A549 (cell line): ENCODE measurements at regions not wholly inside any gene's neighbourhood (a gene's known extent, or its start where the extent isn't known, plus 50 kb on each side); places are given as distances from the start of the nearest gene placed in this dataset.

Source experiments
- CEBPB ChIP-seq, 2 experiments: fragments of >200 bp in 1 of 2; sonication (Bioruptor Twin) in 1 of 2; formaldehyde crosslinking in 1 of 2; IDR thresholded peaks; 2 replicates each; pipeline ENCODE4 v1.6.1; 2012 to 2016
- CHD2 ChIP-seq: fragments of 150-350 bp; IDR thresholded peaks from 2 replicates; pipeline ENCODE4 v1.6.1; 2014; ENCODE audit warnings: low read length; ENCODE audit not compliant: partially characterized antibody
- CTCF ChIP-seq: fragments of >200 bp; sonication (Bioruptor Twin); formaldehyde crosslinking; IDR thresholded peaks from 3 replicates; pipeline ENCODE4 v1.5.1; 2016
- ELK1 ChIP-seq: fragments of 150-350 bp; IDR thresholded peaks from 2 replicates; pipeline ENCODE4 v1.6.1; 2014; ENCODE audit warnings: low read depth, mild to moderate bottlenecking, low read length
- FOSB ChIP-seq: fragments of 250-450 bp; sonication (Bioruptor Pico); IDR thresholded peaks from 2 replicates; pipeline ENCODE4 v1.5.0; 2020; ENCODE audit warnings: mild to moderate bottlenecking, moderate library complexity
- HOXB13 ChIP-seq: fragments of 250-450 bp; sonication (Bioruptor Pico); IDR thresholded peaks from 2 replicates; pipeline ENCODE4 v1.5.0; 2020; ENCODE audit warnings: low read depth, mild to moderate bottlenecking, moderate library complexity
- JUNB ChIP-seq: fragments of >200 bp; sonication (Bioruptor Twin); formaldehyde crosslinking; IDR thresholded peaks from 2 replicates; pipeline ENCODE4 v1.6.1; 2016
- KDM1A ChIP-seq: fragments of 200-600 bp; sonication (generic); IDR thresholded peaks from 2 replicates; pipeline ENCODE4 v1.6.1; 2016; ENCODE audit warnings: low read depth, mild to moderate bottlenecking
- POLR2A ChIP-seq: IDR thresholded peaks from 2 replicates; pipeline ENCODE4 v1.6.1; 2012; ENCODE audit warnings: mild to moderate bottlenecking, low read length
- RAD21 ChIP-seq, 2 experiments: fragments of >200 bp in 1 of 2; sonication (Bioruptor Twin) in 1 of 2; formaldehyde crosslinking in 1 of 2; IDR thresholded peaks in 1 of 2; conservative IDR thresholded peaks in 1 of 2; 2 replicates in 1 of 2; 3 replicates in 1 of 2; pipeline ENCODE4 v1.6.1; 2012 to 2018; ENCODE audit warnings: inconsistent platforms in 1 of 2

GRCh38 chr22:49426618-49427266, 400.9 kb downstream of the BRD1 start:
- TF ChIP-seq CTCF (no peak), CHD2 (no peak), KDM1A (no peak), RAD21 (conservative IDR thresholded peaks at IDR 0.05 in 1 of 2, IDR thresholded peaks at IDR 0.05 in 1 of 2) (no peak), ELK1 (no peak), CEBPB (IDR thresholded peaks at IDR 0.05) (no peak), JUNB (no peak), FOSB (CRISPR knock-in tag) (no peak), POLR2A (no peak), HOXB13 (CRISPR knock-in tag) (no peak)
